Activated naive CD4-positive, alpha-beta T cell treated with anti-CD3 and anti-CD28 coated beads, Interleukin-2, amount 50 U/mL, for 72 hours (primary cell): ENCODE measurements at regions not wholly inside any gene's neighbourhood (a gene's known extent, or its start where the extent isn't known, plus 50 kb on each side); places are given as distances from the start of the nearest gene placed in this dataset.

ENCODE experiments used
- ATAC-seq, 2 donors: fragments of 150-1000 bp; cut with Tn5 transposase; 2 replicates each; pipeline ENCODE4 v1.10.0; 2021; ENCODE audit warnings: mild to moderate bottlenecking in 2 of 2, moderate library complexity in 2 of 2
- DNase-seq, 2 donors: peaks; one replicate each; pipeline ENCODE4 v3.0.0; 2021 to 2022; ENCODE audit warnings: low spot score in 2 of 2
- H3K27ac Mint-ChIP-seq, 2 donors: one replicate each; pipeline ENCODE4 v1.8.0; 2022; ENCODE audit warnings: mild to moderate bottlenecking in 2 of 2, mixed read lengths in 2 of 2
- H3K36me3 Mint-ChIP-seq, 2 donors: one replicate each; pipeline ENCODE4 v1.8.0; 2022; ENCODE audit warnings: mixed read lengths in 2 of 2
- H3K9me3 Mint-ChIP-seq, 2 donors: one replicate each; pipeline ENCODE4 v1.8.0; 2022; ENCODE audit warnings: mixed read lengths in 2 of 2

GRCh38 chr9:23245067-23245466 lies 581.0 kb downstream of the ELAVL2 start:
- H3K9me3 Mint-ChIP-seq: peaks cover 32 to 40% of the 10 kb centered on the region in 2 donors
- DNase-seq (no peak), ATAC-seq (no peak)
- H3K27ac Mint-ChIP-seq: no peak overlapping the region
- H3K36me3 Mint-ChIP-seq: peaks cover 10 to 16% of the 10 kb centered on the region in 2 donors

- Mint-ChIP-seq H3K9me3 (peaks cover 15 to 27% of the 10 kb centered on the region in 2 donors), H3K36me3 (peaks cover under 1 to 1% of the 10 kb centered on the region in 2 donors), H3K27ac (no peak overlapping the region)
- DNase-seq (no peak), ATAC-seq (no peak)
Measured at GRCh38 chr9:23254404-23255184, 571.4 kb downstream of the ELAVL2 start.

GRCh38 chr9:23255346-23255745 lies 570.7 kb downstream of the ELAVL2 start:
- DNase-seq: no peak
- no peak for ATAC-seq
- peaks cover 10 to 23% of the 10 kb centered on the region in 2 donors for H3K9me3 Mint-ChIP-seq
- H3K36me3 Mint-ChIP-seq: no peaks in the 10 kb centered on the region
- no peak overlapping the region for H3K27ac Mint-ChIP-seq

- Mint-ChIP-seq H3K36me3 (no peaks in the 10 kb centered on the region), H3K9me3 (peaks cover 12 to 22% of the 10 kb centered on the region in 2 donors), H3K27ac (no peak overlapping the region)
- DNase-seq (no peak), ATAC-seq (no peak)
Measured at GRCh38 chr9:23258569-23258968, 567.5 kb downstream of the ELAVL2 start.

- Mint-ChIP-seq H3K36me3 (no peaks in the 10 kb centered on the region), H3K27ac (no peak overlapping the region), H3K9me3 (peaks cover 15 to 18% of the 10 kb centered on the region in 2 donors)
- ATAC-seq (no peak), DNase-seq (no peak)
Measured at GRCh38 chr9:23278561-23278960, 547.5 kb downstream of the ELAVL2 start.

- Mint-ChIP-seq H3K36me3 (no peaks in the 10 kb centered on the region), H3K27ac (peak overlapping the region in 1 of 2 donors; percentile 3), H3K9me3 (peaks cover 5 to 7% of the 10 kb centered on the region in 2 donors)
- DNase-seq (no peak), ATAC-seq (no peak)
Measured at GRCh38 chr9:23287390-23287789, 538.6 kb downstream of the ELAVL2 start.

- Mint-ChIP-seq H3K36me3 (no peaks in the 10 kb centered on the region), H3K27ac (no peak overlapping the region), H3K9me3 (peaks cover 5 to 7% of the 10 kb centered on the region in 2 donors)
- DNase-seq (no peak), ATAC-seq (no peak)
Measured at GRCh38 chr9:23288545-23288944, 537.5 kb downstream of the ELAVL2 start.

- Mint-ChIP-seq H3K9me3 (peaks cover 6 to 10% of the 10 kb centered on the region in 2 donors), H3K36me3 (no peaks in the 10 kb centered on the region), H3K27ac (no peak overlapping the region)
- ATAC-seq: no peak
- no peak for DNase-seq
Measured at GRCh38 chr9:23290973-23291372, 535.1 kb downstream of the ELAVL2 start.

- Mint-ChIP-seq H3K9me3 (peaks cover 19 to 21% of the 10 kb centered on the region in 2 donors), H3K27ac (no peak overlapping the region), H3K36me3 (no peaks in the 10 kb centered on the region)
- DNase-seq (no peak), ATAC-seq (no peak)
Measured at GRCh38 chr9:23302281-23302680, 523.8 kb downstream of the ELAVL2 start.

- DNase-seq: no peak
- H3K9me3 Mint-ChIP-seq: peaks cover 13 to 14% of the 10 kb centered on the region in 2 donors
- H3K36me3 Mint-ChIP-seq: no peaks in the 10 kb centered on the region
- no peak for ATAC-seq
- no peak overlapping the region for H3K27ac Mint-ChIP-seq
Measured at GRCh38 chr9:23306731-23307130, 519.3 kb downstream of the ELAVL2 start.

GRCh38 chr9:23307731-23308513 lies 518.1 kb downstream of the ELAVL2 start:
- ATAC-seq (no peak), DNase-seq (no peak)
- Mint-ChIP-seq H3K9me3 (peaks cover 12 to 14% of the 10 kb centered on the region in 2 donors), H3K36me3 (no peaks in the 10 kb centered on the region), H3K27ac (no peak overlapping the region)

GRCh38 chr9:23309800-23310199 lies 516.2 kb downstream of the ELAVL2 start:
- H3K27ac Mint-ChIP-seq: no peak overlapping the region
- ATAC-seq: no peak
- H3K9me3 Mint-ChIP-seq: peaks cover 8 to 9% of the 10 kb centered on the region in 2 donors

GRCh38 chr9:23314247-23314646 lies 511.8 kb downstream of the ELAVL2 start:
- Mint-ChIP-seq H3K27ac (no peak overlapping the region), H3K36me3 (no peaks in the 10 kb centered on the region), H3K9me3 (peaks cover 8 to 9% of the 10 kb centered on the region in 2 donors)
- no peak for ATAC-seq
- DNase-seq: no peak

More at GRCh38 chr9:23309800-23310199, 516.2 kb downstream of the ELAVL2 start:
- H3K36me3 Mint-ChIP-seq: no peaks in the 10 kb centered on the region
- DNase-seq: no peak

- DNase-seq (no peak), ATAC-seq (no peak)
- H3K27ac Mint-ChIP-seq: no peak overlapping the region
- no peaks in the 10 kb centered on the region for H3K36me3 Mint-ChIP-seq
- peaks cover 11 to 13% of the 10 kb centered on the region in 2 donors for H3K9me3 Mint-ChIP-seq
Measured at GRCh38 chr9:23319092-23319491, 506.9 kb downstream of the ELAVL2 start.

- ATAC-seq (no peak), DNase-seq (no peak)
- Mint-ChIP-seq H3K27ac (no peak overlapping the region), H3K9me3 (peaks cover 12 to 22% of the 10 kb centered on the region in 2 donors), H3K36me3 (peaks cover 0 to 6% of the 10 kb centered on the region in 2 donors)
Measured at GRCh38 chr9:23321049-23321448, 505.0 kb downstream of the ELAVL2 start.

GRCh38 chr9:23322392-23322791 lies 503.6 kb downstream of the ELAVL2 start:
- ATAC-seq (no peak), DNase-seq (no peak)
- Mint-ChIP-seq H3K27ac (no peak overlapping the region), H3K9me3 (peaks cover 13 to 23% of the 10 kb centered on the region in 2 donors), H3K36me3 (peaks cover 0 to 6% of the 10 kb centered on the region in 2 donors)

GRCh38 chr9:23324511-23324910 lies 501.5 kb downstream of the ELAVL2 start:
- DNase-seq: no peak
- no peak for ATAC-seq
- Mint-ChIP-seq H3K36me3 (peaks cover under 1 to 6% of the 10 kb centered on the region in 2 donors), H3K27ac (no peak overlapping the region), H3K9me3 (peaks cover 18 to 27% of the 10 kb centered on the region in 2 donors)
